GM12892 (cell line): ENCODE measurements at regions not wholly inside any gene's neighbourhood (a gene's known extent, or its start where the extent isn't known, plus 50 kb on each side); places are given as distances from the start of the nearest gene placed in this dataset.

Experiments
- POLR2A ChIP-seq: IDR thresholded peaks from 2 replicates; pipeline ENCODE4 v1.6.1; 2011; ENCODE audit warnings: low read depth, low read length, control low read depth
- POLR2AphosphoS5 ChIP-seq: IDR thresholded peaks from 2 replicates; pipeline ENCODE4 v1.6.1; 2011; ENCODE audit warnings: low read depth, low read length, control low read depth
- TAF1 ChIP-seq: IDR thresholded peaks from 2 replicates; pipeline ENCODE4 v1.6.1; 2011; ENCODE audit warnings: low read depth, mild to moderate bottlenecking, control low read depth, low read length, borderline replicate concordance

DNA sequence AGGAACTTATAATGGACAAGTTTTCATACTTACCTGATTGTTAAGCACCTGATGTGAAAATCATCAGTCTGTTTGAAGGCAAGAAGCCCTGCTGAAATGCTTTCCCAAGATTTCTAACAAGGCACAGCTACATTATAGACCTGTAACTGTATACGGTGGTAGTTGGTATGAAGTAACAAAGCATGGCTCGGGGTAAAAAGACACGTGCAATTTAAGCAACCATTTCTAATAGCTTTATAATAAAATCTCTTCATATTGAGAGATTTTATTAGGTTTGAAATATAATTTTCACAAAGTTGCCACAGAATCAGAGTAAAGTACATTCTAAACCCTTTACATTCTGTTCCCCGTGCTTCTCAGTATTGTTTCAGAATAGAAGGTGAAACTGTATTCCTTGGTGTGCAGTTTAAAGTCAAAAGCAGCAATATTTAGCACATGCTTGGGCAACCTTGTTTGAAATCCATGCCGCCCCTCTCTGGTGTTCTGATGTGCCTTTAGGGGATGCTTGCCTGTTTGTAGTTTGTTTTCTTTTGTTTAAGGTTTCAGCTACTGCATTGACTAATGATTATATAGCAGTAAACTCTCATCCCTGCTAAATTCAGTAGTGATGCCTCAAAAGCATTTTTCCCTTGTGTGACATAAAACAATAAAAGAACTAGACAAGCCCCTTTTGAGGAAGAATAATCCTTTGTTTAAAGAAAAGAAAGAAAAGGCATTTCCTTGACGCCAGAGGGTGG lies 125.2 kb upstream of the OBI1 start:
- TF ChIP-seq POLR2AphosphoS5 = no peak
- no peak for TF ChIP-seq TAF1
- TF ChIP-seq POLR2A = no peak
